ENCODE measurements at regions not wholly inside any gene's neighbourhood (a gene's known extent, or its start where the extent isn't known, plus 50 kb on each side); places are given as distances from the start of the nearest gene placed in this dataset.
"Not testable (repeated sequence)": the region's sequence is repeated elsewhere in the genome, so short reads cannot be mapped to it uniquely, and the experiment has no call there.

GRCh38 chr2:7849027-7849426, 832.8 kb upstream of the ID2 start:
- Mint-ChIP-seq H3K4me1 (ENCODE audit: low read depth) (peaks cover 33% of the 10 kb centered on the region), H3K4me3 (no peak overlapping the region), H3K27ac (peak overlapping the region; percentile 89), H3K9me3 (no peaks in the 10 kb centered on the region), H3K36me3 (ENCODE audit: low read depth) (peaks cover 4% of the 10 kb centered on the region), H3K27me3 (ENCODE audit: insufficient read depth) (peaks cover 3% of the 10 kb centered on the region)
- intact Hi-C loops (cut with micrococcal nuclease), result loop anchor here (2.0 to 5.0 kb wide), 6 partner anchors 136 to 453 kb away; no protein-coding TSS in a partner anchor
- DNase-seq (ENCODE audit: low spot score), result no peak

- H3K4me1 Mint-ChIP-seq (ENCODE audit: low read depth), result peaks cover 33% of the 10 kb centered on the region
- H3K27ac Mint-ChIP-seq, result no peak overlapping the region
- no peak for DNase-seq (ENCODE audit: low spot score)
- H3K9me3 Mint-ChIP-seq, result no peaks in the 10 kb centered on the region
- H3K4me3 Mint-ChIP-seq, result no peak overlapping the region
- intact Hi-C loops (cut with micrococcal nuclease), result loop anchor here (2.0 to 5.0 kb wide), 6 partner anchors 135 to 453 kb away; no protein-coding TSS in a partner anchor
- peaks cover 3% of the 10 kb centered on the region for H3K27me3 Mint-ChIP-seq (ENCODE audit: insufficient read depth)
- peaks cover 4% of the 10 kb centered on the region for H3K36me3 Mint-ChIP-seq (ENCODE audit: low read depth)
Observed at GRCh38 chr2:7849531-7849930, 832.3 kb upstream of the ID2 start.

- intact Hi-C loops (cut with micrococcal nuclease), result no loop called here
- Mint-ChIP-seq H3K4me1 (ENCODE audit: low read depth) (peaks cover 19% of the 10 kb centered on the region), H3K4me3 (no peak overlapping the region)
Observed at GRCh38 chr2:7852546-7852945, 829.3 kb upstream of the ID2 start.

GRCh38 chr2:7857904-7858303, 824.0 kb upstream of the ID2 start:
- Mint-ChIP-seq H3K9me3 (no peaks in the 10 kb centered on the region), H3K4me3 (no peak overlapping the region), H3K27me3 (ENCODE audit: insufficient read depth) (peaks cover 3% of the 10 kb centered on the region), H3K36me3 (ENCODE audit: low read depth) (peaks cover under 1% of the 10 kb centered on the region), H3K27ac (peak overlapping the region; percentile 54), H3K4me1 (ENCODE audit: low read depth) (peaks cover 28% of the 10 kb centered on the region)
- intact Hi-C loops (cut with micrococcal nuclease), result loop anchor here (1.0 kb wide), 1 partner anchor 10 kb away; no protein-coding TSS in a partner anchor
- DNase-seq (ENCODE audit: low spot score), result no peak

More at GRCh38 chr2:7852546-7852945, 829.3 kb upstream of the ID2 start:
- Mint-ChIP-seq H3K27me3 (ENCODE audit: insufficient read depth) (peaks cover 4% of the 10 kb centered on the region), H3K27ac (no peak overlapping the region), H3K9me3 (no peaks in the 10 kb centered on the region), H3K36me3 (ENCODE audit: low read depth) (peaks cover 4% of the 10 kb centered on the region)
- DNase-seq (ENCODE audit: low spot score), result no peak

GRCh38 chr2:7858624-7859023, 823.2 kb upstream of the ID2 start:
- peaks cover 28% of the 10 kb centered on the region for H3K4me1 Mint-ChIP-seq (ENCODE audit: low read depth)
- intact Hi-C loops (cut with micrococcal nuclease), result loop anchor here (1.0 kb wide), 1 partner anchor 10 kb away; no protein-coding TSS in a partner anchor
- no peak for DNase-seq (ENCODE audit: low spot score)
- H3K4me3 Mint-ChIP-seq, result no peak overlapping the region
- no peaks in the 10 kb centered on the region for H3K36me3 Mint-ChIP-seq (ENCODE audit: low read depth)
- H3K27me3 Mint-ChIP-seq (ENCODE audit: insufficient read depth), result peaks cover 3% of the 10 kb centered on the region
- no peak overlapping the region for H3K27ac Mint-ChIP-seq
- no peaks in the 10 kb centered on the region for H3K9me3 Mint-ChIP-seq

GRCh38 chr2:7860693-7861092, 821.2 kb upstream of the ID2 start:
- intact Hi-C loops (cut with micrococcal nuclease), result no loop called here
- Mint-ChIP-seq H3K36me3 (ENCODE audit: low read depth) (peaks cover 2% of the 10 kb centered on the region), H3K4me3 (no peak overlapping the region), H3K9me3 (no peaks in the 10 kb centered on the region), H3K27ac (no peak overlapping the region), H3K4me1 (ENCODE audit: low read depth) (peaks cover 28% of the 10 kb centered on the region), H3K27me3 (ENCODE audit: insufficient read depth) (peaks cover 3% of the 10 kb centered on the region)
- DNase-seq (ENCODE audit: low spot score), result no peak

- H3K27me3 Mint-ChIP-seq (ENCODE audit: insufficient read depth), result peaks cover 1% of the 10 kb centered on the region
- intact Hi-C loops (cut with micrococcal nuclease), result no loop called here
- no peaks in the 10 kb centered on the region for H3K9me3 Mint-ChIP-seq
- peaks cover 2% of the 10 kb centered on the region for H3K36me3 Mint-ChIP-seq (ENCODE audit: low read depth)
- H3K27ac Mint-ChIP-seq, result no peak overlapping the region
- no peak overlapping the region for H3K4me3 Mint-ChIP-seq
- H3K4me1 Mint-ChIP-seq (ENCODE audit: low read depth), result peaks cover 28% of the 10 kb centered on the region
- DNase-seq (ENCODE audit: low spot score), result no peak
Observed at GRCh38 chr2:7861910-7862702, 819.8 kb upstream of the ID2 start.

GRCh38 chr2:7866104-7866503, 815.8 kb upstream of the ID2 start:
- Mint-ChIP-seq H3K27me3 (ENCODE audit: insufficient read depth) (peaks cover 1% of the 10 kb centered on the region), H3K9me3 (no peaks in the 10 kb centered on the region), H3K36me3 (ENCODE audit: low read depth) (peaks cover 2% of the 10 kb centered on the region), H3K27ac (no peak overlapping the region), H3K4me1 (ENCODE audit: low read depth) (peaks cover 9% of the 10 kb centered on the region), H3K4me3 (no peak overlapping the region)
- intact Hi-C loops (cut with micrococcal nuclease), result no loop called here
- DNase-seq (ENCODE audit: low spot score), result no peak

- intact Hi-C loops (cut with micrococcal nuclease), result no loop called here
Observed at GRCh38 chr2:7866825-7867224, 815.0 kb upstream of the ID2 start.

GRCh38 chr2:7867867-7868266, 814.0 kb upstream of the ID2 start:
- no peaks in the 10 kb centered on the region for H3K27me3 Mint-ChIP-seq (ENCODE audit: insufficient read depth)
- H3K36me3 Mint-ChIP-seq (ENCODE audit: low read depth), result peaks cover 2% of the 10 kb centered on the region
- H3K4me3 Mint-ChIP-seq, result no peak overlapping the region
- no peaks in the 10 kb centered on the region for H3K4me1 Mint-ChIP-seq (ENCODE audit: low read depth)
- H3K9me3 Mint-ChIP-seq, result no peaks in the 10 kb centered on the region
- DNase-seq (ENCODE audit: low spot score), result no peak
- intact Hi-C loops (cut with micrococcal nuclease), result no loop called here
- no peak overlapping the region for H3K27ac Mint-ChIP-seq

More at GRCh38 chr2:7866825-7867224, 815.0 kb upstream of the ID2 start:
- Mint-ChIP-seq H3K27me3 (ENCODE audit: insufficient read depth) (no peaks in the 10 kb centered on the region), H3K27ac (no peak overlapping the region), H3K9me3 (no peaks in the 10 kb centered on the region), H3K4me1 (ENCODE audit: low read depth) (peaks cover 2% of the 10 kb centered on the region), H3K36me3 (ENCODE audit: low read depth) (peaks cover 2% of the 10 kb centered on the region), H3K4me3 (no peak overlapping the region)
- no peak for DNase-seq (ENCODE audit: low spot score)

GRCh38 chr2:7868836-7869235, 813.0 kb upstream of the ID2 start:
- DNase-seq (ENCODE audit: low spot score), result no peak
- no peak overlapping the region for H3K4me3 Mint-ChIP-seq
- H3K4me1 Mint-ChIP-seq (ENCODE audit: low read depth), result no peaks in the 10 kb centered on the region
- peaks cover 2% of the 10 kb centered on the region for H3K36me3 Mint-ChIP-seq (ENCODE audit: low read depth)
- H3K27ac Mint-ChIP-seq, result no peak overlapping the region
- intact Hi-C loops (cut with micrococcal nuclease), result no loop called here
- H3K27me3 Mint-ChIP-seq (ENCODE audit: insufficient read depth), result no peaks in the 10 kb centered on the region
- no peaks in the 10 kb centered on the region for H3K9me3 Mint-ChIP-seq

GRCh38 chr2:7876445-7876844, 805.4 kb upstream of the ID2 start:
- H3K27ac Mint-ChIP-seq; DNase-seq (ENCODE audit: low spot score); H3K36me3 Mint-ChIP-seq (ENCODE audit: low read depth); H3K9me3 Mint-ChIP-seq; H3K27me3 Mint-ChIP-seq (ENCODE audit: insufficient read depth); H3K4me1 Mint-ChIP-seq (ENCODE audit: low read depth); intact Hi-C loops (cut with micrococcal nuclease); H3K4me3 Mint-ChIP-seq: not testable (repeated sequence)

- H3K4me1 Mint-ChIP-seq (ENCODE audit: low read depth); H3K27me3 Mint-ChIP-seq (ENCODE audit: insufficient read depth); H3K4me3 Mint-ChIP-seq; DNase-seq (ENCODE audit: low spot score); H3K9me3 Mint-ChIP-seq; H3K27ac Mint-ChIP-seq; H3K36me3 Mint-ChIP-seq (ENCODE audit: low read depth); intact Hi-C loops (cut with micrococcal nuclease): not testable (repeated sequence)
Observed at GRCh38 chr2:7878266-7878665, 803.6 kb upstream of the ID2 start.

Data from activated T-helper 1 cell treated with anti-CD3 and anti-CD28 coated beads, Interleukin-12 subunit alpha, Interleukin-12 subunit beta, Interleukin-2, Interleukin-4 antibody, amounts not matched to agents 30 ng/mL and 10 ng/mL and 1 ng/mL, durations not matched to agents 14 hours and 24 hours and 36 hours (primary cell).